ENCODE measurements at regions not wholly inside any gene's neighbourhood (a gene's known extent, or its start where the extent isn't known, plus 50 kb on each side); places are given as distances from the start of the nearest gene placed in this dataset.

DNA sequence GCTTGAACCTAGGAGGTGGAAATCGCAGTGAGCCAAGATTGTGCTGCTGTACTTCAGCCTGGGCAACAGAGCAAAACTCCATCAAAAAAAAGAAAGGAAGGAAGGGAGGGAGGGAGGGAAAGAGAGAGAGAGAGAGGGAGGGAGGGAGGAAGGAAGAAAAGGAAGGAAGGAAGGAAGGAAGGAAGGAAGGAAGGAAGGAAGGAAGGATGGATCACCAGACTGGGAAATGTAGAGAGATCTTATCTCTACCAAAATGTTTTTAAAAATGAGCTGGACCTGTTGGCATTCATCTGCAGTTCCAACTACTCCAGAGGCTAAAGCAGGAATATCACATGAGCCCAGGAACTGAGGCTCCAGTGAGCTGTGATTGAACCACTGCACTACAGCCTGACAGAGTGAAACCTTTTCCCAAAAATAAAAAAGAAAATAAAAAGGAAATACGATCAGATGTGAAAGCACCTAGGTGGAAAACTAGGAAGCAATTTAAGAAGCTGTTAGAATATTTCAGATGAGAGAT lies 239.4 kb downstream of the CDH7 start:
- H3K9ac ChIP-seq (ENCODE audit: low read length) = no peak overlapping the region
- H2AFZ ChIP-seq (ENCODE audit: insufficient read depth, low read length, poor library complexity) = no peak overlapping the region
- no peak overlapping the region for H4K91ac ChIP-seq (ENCODE audit: low read depth, low read length)
- no peaks in the 10 kb centered on the region for H3K4me1 ChIP-seq (ENCODE audit: control insufficient read depth in 1 of 2, insufficient read depth in 2 of 2, low read length in 2 of 2)
- H2AK5ac ChIP-seq (ENCODE audit: low read length) = no peak overlapping the region
- no peaks in the 10 kb centered on the region for H3K27me3 ChIP-seq (ENCODE audit: insufficient read depth, low read length)
- H3K79me2 ChIP-seq (ENCODE audit: control insufficient read depth, insufficient read depth, low read length, poor library complexity) = no peaks in the 10 kb centered on the region
- H2BK5ac ChIP-seq (ENCODE audit: low read depth, low read length, poor library complexity) = no peak overlapping the region
- H3K4ac ChIP-seq (ENCODE audit: low read depth, low read length) = no peak overlapping the region
- H2BK120ac ChIP-seq (ENCODE audit: insufficient read depth, low read length, poor library complexity) = no peak overlapping the region
- no peak for DNase-seq
- no peak overlapping the region for H3K27ac ChIP-seq (ENCODE audit: low read depth, low read length)
- H3K4me3 ChIP-seq (ENCODE audit: low read depth, low read length) = no peak overlapping the region
- no CpG with 5 or more reads among the region's 2 CpGs for WGBS (ENCODE audit: extremely low coverage, insufficient coverage, insufficient read length)
- H3K18ac ChIP-seq (ENCODE audit: low read length) = no peak overlapping the region
- no peaks in the 10 kb centered on the region for H3K9me3 ChIP-seq (ENCODE audit: insufficient read depth, low read depth, low read length)
- no peaks in the 10 kb centered on the region for H3K36me3 ChIP-seq (ENCODE audit: control insufficient read depth in 1 of 2, insufficient read depth in 2 of 2, low read length in 2 of 2)
- H3K4me2 ChIP-seq (ENCODE audit: low read length) = no peak overlapping the region
- H3K23ac ChIP-seq (ENCODE audit: low read length) = no peak overlapping the region
- no peak overlapping the region for H2BK12ac ChIP-seq (ENCODE audit: low read length)
- no peak overlapping the region for H4K8ac ChIP-seq (ENCODE audit: low read depth, low read length)
- no peak overlapping the region for H4K12ac ChIP-seq (ENCODE audit: low read depth, low read length)
- no peaks in the 10 kb centered on the region for H3K79me1 ChIP-seq (ENCODE audit: low read length)
- H3K14ac ChIP-seq (ENCODE audit: low read length) = no peak overlapping the region

DNA sequence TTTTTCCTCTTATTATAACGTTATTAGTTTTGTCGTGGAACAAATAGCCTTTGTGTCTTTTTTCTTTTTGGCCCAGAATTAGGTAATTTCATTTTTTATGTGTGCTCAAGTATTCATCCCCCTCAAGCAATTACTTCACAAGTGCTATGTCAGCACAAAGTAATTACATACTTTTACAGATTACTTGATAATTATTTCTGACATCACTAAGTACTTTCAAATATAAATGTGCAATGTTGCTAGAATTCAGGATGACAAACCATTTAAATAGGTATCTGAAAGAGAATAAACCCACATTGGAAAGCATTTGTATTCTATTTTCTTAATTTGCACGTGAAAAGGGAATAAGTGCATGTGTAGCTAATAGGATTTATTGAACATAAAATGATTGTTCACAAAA lies 238.2 kb downstream of the CDH7 start:
- WGBS (ENCODE audit: extremely low coverage, insufficient coverage, insufficient read length) = no CpG with 5 or more reads among the region's 3 CpGs
- DNase-seq = no peak
- H3K27me3 ChIP-seq (ENCODE audit: insufficient read depth, low read length) = no peaks in the 10 kb centered on the region
- H2AFZ ChIP-seq (ENCODE audit: insufficient read depth, low read length, poor library complexity) = no peak overlapping the region
- H3K4me3 ChIP-seq (ENCODE audit: low read depth, low read length) = no peak overlapping the region
- H2BK12ac ChIP-seq (ENCODE audit: low read length) = no peak overlapping the region
- H4K91ac ChIP-seq (ENCODE audit: low read depth, low read length) = no peak overlapping the region
- H3K23ac ChIP-seq (ENCODE audit: low read length) = no peak overlapping the region
- no peak overlapping the region for H3K4ac ChIP-seq (ENCODE audit: low read depth, low read length)
- no peak overlapping the region for H3K27ac ChIP-seq (ENCODE audit: low read depth, low read length)
- H3K4me2 ChIP-seq (ENCODE audit: low read length) = no peak overlapping the region
- no peaks in the 10 kb centered on the region for H3K79me1 ChIP-seq (ENCODE audit: low read length)
- no peaks in the 10 kb centered on the region for H3K4me1 ChIP-seq (ENCODE audit: control insufficient read depth in 1 of 2, insufficient read depth in 2 of 2, low read length in 2 of 2)
- no peak overlapping the region for H2AK5ac ChIP-seq (ENCODE audit: low read length)
- H3K14ac ChIP-seq (ENCODE audit: low read length) = no peak overlapping the region
- H2BK5ac ChIP-seq (ENCODE audit: low read depth, low read length, poor library complexity) = no peak overlapping the region
- H3K36me3 ChIP-seq (ENCODE audit: control insufficient read depth in 1 of 2, insufficient read depth in 2 of 2, low read length in 2 of 2) = no peaks in the 10 kb centered on the region
- H3K18ac ChIP-seq (ENCODE audit: low read length) = no peak overlapping the region
- H3K79me2 ChIP-seq (ENCODE audit: control insufficient read depth, insufficient read depth, low read length, poor library complexity) = no peaks in the 10 kb centered on the region
- no peaks in the 10 kb centered on the region for H3K9me3 ChIP-seq (ENCODE audit: insufficient read depth, low read depth, low read length)
- no peak overlapping the region for H2BK120ac ChIP-seq (ENCODE audit: insufficient read depth, low read length, poor library complexity)
- no peak overlapping the region for H4K8ac ChIP-seq (ENCODE audit: low read depth, low read length)
- no peak overlapping the region for H3K9ac ChIP-seq (ENCODE audit: low read length)
- H4K12ac ChIP-seq (ENCODE audit: low read depth, low read length) = no peak overlapping the region

DNA sequence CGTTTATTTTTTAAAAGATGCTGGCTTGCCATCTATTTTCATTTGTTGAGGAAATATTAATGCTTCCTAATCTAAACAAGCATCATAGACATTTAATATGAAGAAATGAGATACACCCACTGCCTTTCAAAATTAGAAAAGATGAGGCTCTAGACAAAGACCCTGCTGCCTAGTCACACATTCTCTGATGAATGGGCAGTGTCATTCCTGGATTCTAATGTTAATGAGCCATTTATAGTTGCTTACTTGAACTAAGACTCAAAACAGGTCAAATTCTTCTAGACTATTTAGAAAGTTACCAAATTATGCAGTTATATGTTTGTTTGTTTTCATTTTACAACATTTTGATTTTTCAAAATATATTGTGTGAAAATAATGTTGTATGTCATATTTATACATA lies 237.6 kb downstream of the CDH7 start:
- DNase-seq = no peak
- Histone ChIP-seq H2BK120ac (ENCODE audit: insufficient read depth, low read length, poor library complexity) (no peak overlapping the region), H2AK5ac (ENCODE audit: low read length) (no peak overlapping the region), H4K12ac (ENCODE audit: low read depth, low read length) (no peak overlapping the region), H3K4ac (ENCODE audit: low read depth, low read length) (no peak overlapping the region), H3K79me2 (ENCODE audit: control insufficient read depth, insufficient read depth, low read length, poor library complexity) (no peaks in the 10 kb centered on the region), H3K27me3 (ENCODE audit: insufficient read depth, low read length) (no peaks in the 10 kb centered on the region), H3K4me1 (ENCODE audit: control insufficient read depth in 1 of 2, insufficient read depth in 2 of 2, low read length in 2 of 2) (no peaks in the 10 kb centered on the region), H3K79me1 (ENCODE audit: low read length) (no peaks in the 10 kb centered on the region), H2BK12ac (ENCODE audit: low read length) (no peak overlapping the region), H3K9me3 (ENCODE audit: insufficient read depth, low read depth, low read length) (no peaks in the 10 kb centered on the region), H3K9ac (ENCODE audit: low read length) (no peak overlapping the region), H2BK5ac (ENCODE audit: low read depth, low read length, poor library complexity) (no peak overlapping the region), H3K36me3 (ENCODE audit: control insufficient read depth in 1 of 2, insufficient read depth in 2 of 2, low read length in 2 of 2) (no peaks in the 10 kb centered on the region), H3K18ac (ENCODE audit: low read length) (no peak overlapping the region), H2AFZ (ENCODE audit: insufficient read depth, low read length, poor library complexity) (no peak overlapping the region), H3K23ac (ENCODE audit: low read length) (no peak overlapping the region), H3K27ac (ENCODE audit: low read depth, low read length) (no peak overlapping the region), H3K4me3 (ENCODE audit: low read depth, low read length) (no peak overlapping the region), H3K4me2 (ENCODE audit: low read length) (no peak overlapping the region), H4K91ac (ENCODE audit: low read depth, low read length) (no peak overlapping the region), H4K8ac (ENCODE audit: low read depth, low read length) (no peak overlapping the region), H3K14ac (ENCODE audit: low read length) (no peak overlapping the region)
- WGBS (ENCODE audit: extremely low coverage, insufficient coverage, insufficient read length) = no CpG with 5 or more reads among the region's 1 CpG

DNA sequence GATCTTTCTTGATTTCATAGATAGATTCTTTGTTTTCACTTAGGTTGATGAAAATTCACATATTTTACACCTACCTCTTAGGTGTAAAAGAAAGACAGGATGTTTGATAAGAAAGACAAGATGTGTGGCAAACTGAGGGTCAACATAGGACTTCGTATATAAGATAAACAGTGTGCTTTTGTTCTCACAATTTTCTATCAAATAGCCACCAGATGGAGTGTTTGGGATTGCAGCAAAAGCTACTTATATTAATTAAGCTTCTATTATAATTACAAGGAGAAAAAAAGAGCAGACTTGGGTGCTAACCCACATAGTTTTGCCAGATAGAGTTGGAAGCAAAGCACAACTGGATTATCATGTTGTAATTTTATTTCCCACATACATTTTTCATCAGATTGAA lies 232.9 kb downstream of the CDH7 start:
- no peak overlapping the region for H2AK5ac ChIP-seq (ENCODE audit: low read length)
- H4K12ac ChIP-seq (ENCODE audit: low read depth, low read length) = no peak overlapping the region
- no peak overlapping the region for H3K27ac ChIP-seq (ENCODE audit: low read depth, low read length)
- no peaks in the 10 kb centered on the region for H3K36me3 ChIP-seq (ENCODE audit: control insufficient read depth in 1 of 2, insufficient read depth in 2 of 2, low read length in 2 of 2)
- H4K8ac ChIP-seq (ENCODE audit: low read depth, low read length) = no peak overlapping the region
- H3K14ac ChIP-seq (ENCODE audit: low read length) = no peak overlapping the region
- H3K27me3 ChIP-seq (ENCODE audit: insufficient read depth, low read length) = no peaks in the 10 kb centered on the region
- no peak overlapping the region for H4K91ac ChIP-seq (ENCODE audit: low read depth, low read length)
- no peak overlapping the region for H3K4me2 ChIP-seq (ENCODE audit: low read length)
- H3K9me3 ChIP-seq (ENCODE audit: insufficient read depth, low read depth, low read length) = no peaks in the 10 kb centered on the region
- no CpG with 5 or more reads among the region's 1 CpG for WGBS (ENCODE audit: extremely low coverage, insufficient coverage, insufficient read length)
- no peak overlapping the region for H3K18ac ChIP-seq (ENCODE audit: low read length)
- no peak overlapping the region for H3K9ac ChIP-seq (ENCODE audit: low read length)
- no peaks in the 10 kb centered on the region for H3K79me2 ChIP-seq (ENCODE audit: control insufficient read depth, insufficient read depth, low read length, poor library complexity)
- no peak overlapping the region for H2AFZ ChIP-seq (ENCODE audit: insufficient read depth, low read length, poor library complexity)
- H3K4me1 ChIP-seq (ENCODE audit: control insufficient read depth in 1 of 2, insufficient read depth in 2 of 2, low read length in 2 of 2) = no peaks in the 10 kb centered on the region
- no peaks in the 10 kb centered on the region for H3K79me1 ChIP-seq (ENCODE audit: low read length)
- no peak overlapping the region for H3K23ac ChIP-seq (ENCODE audit: low read length)
- H3K4ac ChIP-seq (ENCODE audit: low read depth, low read length) = no peak overlapping the region
- no peak for DNase-seq
- no peak overlapping the region for H2BK12ac ChIP-seq (ENCODE audit: low read length)
- H2BK120ac ChIP-seq (ENCODE audit: insufficient read depth, low read length, poor library complexity) = no peak overlapping the region
- H3K4me3 ChIP-seq (ENCODE audit: low read depth, low read length) = no peak overlapping the region
- H2BK5ac ChIP-seq (ENCODE audit: low read depth, low read length, poor library complexity) = no peak overlapping the region
